ENCODE measurements at regions not wholly inside any gene's neighbourhood (a gene's known extent, or its start where the extent isn't known, plus 50 kb on each side); places are given as distances from the start of the nearest gene placed in this dataset.

DNA sequence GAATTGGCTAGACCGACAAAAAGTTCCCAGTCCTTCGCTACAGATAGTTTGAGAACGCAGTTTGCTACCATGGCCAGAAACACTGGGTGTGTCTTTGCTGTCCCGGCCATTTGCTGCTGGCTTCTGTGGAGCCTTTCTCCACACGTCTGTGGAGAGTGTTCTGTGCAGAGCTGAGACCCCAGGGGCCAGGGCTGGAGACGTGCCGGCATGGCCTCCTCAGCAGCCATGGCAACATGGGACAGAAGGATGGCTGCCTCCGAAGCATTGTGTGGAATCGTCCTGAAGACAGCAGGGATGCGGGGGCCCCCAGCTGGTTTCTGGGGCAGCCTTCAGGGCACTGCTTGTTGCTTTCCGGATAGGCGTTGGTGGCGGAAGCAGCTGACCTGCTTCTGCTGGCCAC, 142.8 kb downstream of the GADD45G start:
- no peak overlapping the region for H3K4me3 ChIP-seq (replicated peaks in 1 of 2; ENCODE audit: low read depth in 2 of 2, low read length in 2 of 2)
- DNase-seq (ENCODE audit: low read depth in 2 of 2), result no peak
- no peak for TF ChIP-seq CTCF (IDR thresholded peaks at IDR 0.05; ENCODE audit: low read depth, low read length)

DNA sequence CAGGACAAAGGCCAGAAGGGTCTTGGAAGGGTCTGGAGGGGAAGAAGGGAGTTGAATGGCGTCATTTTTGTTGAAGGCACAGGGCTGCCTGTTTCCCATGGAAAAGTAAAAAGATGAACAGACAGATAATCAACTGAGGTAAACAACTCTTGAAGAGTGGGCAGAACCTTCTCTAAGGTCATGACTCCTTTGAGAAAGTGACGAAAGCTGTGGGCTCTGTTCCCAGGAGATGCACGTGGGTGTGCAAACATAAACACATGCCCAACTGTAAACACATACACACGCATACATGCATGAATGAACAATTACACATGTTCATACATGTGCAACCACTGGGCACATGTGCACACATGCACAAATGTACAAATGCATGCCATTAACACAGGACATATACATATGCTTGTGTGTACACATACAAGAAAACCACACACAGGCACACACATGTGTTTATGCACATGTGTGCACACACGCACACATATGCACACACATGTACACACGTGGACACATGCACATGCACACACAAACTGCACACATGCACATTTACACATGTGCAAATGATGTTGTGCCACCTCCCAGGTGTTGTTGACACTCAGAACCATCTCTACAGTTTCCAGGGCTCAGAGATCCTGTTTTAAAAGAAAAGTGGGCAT, 143.3 kb downstream of the GADD45G start:
- H3K4me3 ChIP-seq (replicated peaks in 1 of 2; ENCODE audit: low read depth in 2 of 2, low read length in 2 of 2), result no peak overlapping the region
- no peak for DNase-seq (ENCODE audit: low read depth in 2 of 2)
- TF ChIP-seq CTCF (IDR thresholded peaks at IDR 0.05; ENCODE audit: low read depth, low read length), result no peak

- TF ChIP-seq CTCF (IDR thresholded peaks at IDR 0.05; ENCODE audit: low read depth, low read length), result no peak
- H3K4me3 ChIP-seq (replicated peaks in 1 of 2; ENCODE audit: low read depth in 2 of 2, low read length in 2 of 2), result no peak overlapping the region
Observed at GRCh38 chr9:89748831-89749499, 144.2 kb downstream of the GADD45G start.

GRCh38 chr9:89749500-89750116, 144.8 kb downstream of the GADD45G start:
- no peak overlapping the region for H3K4me3 ChIP-seq (replicated peaks in 1 of 2; ENCODE audit: low read depth in 2 of 2, low read length in 2 of 2)
- TF ChIP-seq CTCF (IDR thresholded peaks at IDR 0.05; ENCODE audit: low read depth, low read length), result no peak
- no peak for DNase-seq (ENCODE audit: low read depth in 2 of 2)

More at GRCh38 chr9:89748831-89749499, 144.2 kb downstream of the GADD45G start:
- no peak for DNase-seq (ENCODE audit: low read depth in 2 of 2)

- DNase-seq (ENCODE audit: low read depth in 2 of 2), result no peak
- no peak for TF ChIP-seq CTCF (IDR thresholded peaks at IDR 0.05; ENCODE audit: low read depth, low read length)
- no peak overlapping the region for H3K4me3 ChIP-seq (replicated peaks in 1 of 2; ENCODE audit: low read depth in 2 of 2, low read length in 2 of 2)
Observed at GRCh38 chr9:89750117-89750791, 145.4 kb downstream of the GADD45G start.

GRCh38 chr9:89751079-89751825, 146.4 kb downstream of the GADD45G start:
- no peak for TF ChIP-seq CTCF (IDR thresholded peaks at IDR 0.05; ENCODE audit: low read depth, low read length)
- no peak overlapping the region for H3K4me3 ChIP-seq (replicated peaks in 1 of 2; ENCODE audit: low read depth in 2 of 2, low read length in 2 of 2)
- no peak for DNase-seq (ENCODE audit: low read depth in 2 of 2)
